Type B pancreatic cell (in vitro differentiated cells): ENCODE measurements at regions not wholly inside any gene's neighbourhood (a gene's known extent, or its start where the extent isn't known, plus 50 kb on each side); places are given as distances from the start of the nearest gene placed in this dataset.

Source experiments
- DNase-seq: peaks from one replicate; pipeline ENCODE4 v3.0.0; 2021; ENCODE audit warnings: mixed read lengths; ENCODE audit not compliant: unreplicated experiment; ENCODE audit errors: extremely low spot score
- H3K27ac Mint-ChIP-seq: 2 replicates; pipeline ENCODE4 v1.8.0; 2021; ENCODE audit warnings: mild to moderate bottlenecking, mixed read lengths
- H3K27me3 Mint-ChIP-seq: 2 replicates; pipeline ENCODE4 v1.8.0; 2021; ENCODE audit warnings: mixed read lengths
- H3K36me3 Mint-ChIP-seq: 2 replicates; pipeline ENCODE4 v1.8.0; 2021; ENCODE audit warnings: mixed read lengths
- H3K4me1 Mint-ChIP-seq: one replicate; pipeline ENCODE4 v1.8.0; 2021; ENCODE audit warnings: mixed read lengths; ENCODE audit not compliant: unreplicated experiment
- H3K4me3 Mint-ChIP-seq: 2 replicates; pipeline ENCODE4 v1.8.0; 2021; ENCODE audit warnings: mild to moderate bottlenecking, mixed read lengths
- H3K9me3 Mint-ChIP-seq: 2 replicates; pipeline ENCODE4 v1.8.0; 2021; ENCODE audit warnings: mixed read lengths
- CTCF ChIP-seq: fragments of 200-600 bp; sonication (generic); conservative IDR thresholded peaks from 2 replicates; pipeline ENCODE4 v1.5.0; 2021; ENCODE audit warnings: antibody characterized with exemption, mild to moderate bottlenecking

GRCh38 chr10:6356280-6356793 is 153.6 kb downstream of the PFKFB3 start:
- H3K27me3 Mint-ChIP-seq, result peaks cover 7% of the 10 kb centered on the region
- H3K27ac Mint-ChIP-seq, result no peak overlapping the region
- no peak for TF ChIP-seq CTCF
- no peaks in the 10 kb centered on the region for H3K4me1 Mint-ChIP-seq
- H3K4me3 Mint-ChIP-seq, result no peak overlapping the region
- DNase-seq, result no peak
- peaks cover 11% of the 10 kb centered on the region for H3K9me3 Mint-ChIP-seq
- H3K36me3 Mint-ChIP-seq, result no peaks in the 10 kb centered on the region

- H3K4me3 Mint-ChIP-seq, result no peak overlapping the region
- H3K27ac Mint-ChIP-seq, result no peak overlapping the region
- no peaks in the 10 kb centered on the region for H3K27me3 Mint-ChIP-seq
- H3K4me1 Mint-ChIP-seq, result peaks cover 24% of the 10 kb centered on the region
- no peaks in the 10 kb centered on the region for H3K36me3 Mint-ChIP-seq
- no peak for TF ChIP-seq CTCF
- peaks cover 10% of the 10 kb centered on the region for H3K9me3 Mint-ChIP-seq
- no peak for DNase-seq
Observed at GRCh38 chr10:6361869-6362268, 159.1 kb downstream of the PFKFB3 start.

GRCh38 chr10:6362879-6363278 is 160.1 kb downstream of the PFKFB3 start:
- H3K4me3 Mint-ChIP-seq, result no peak overlapping the region
- peaks cover 24% of the 10 kb centered on the region for H3K4me1 Mint-ChIP-seq
- TF ChIP-seq CTCF, result no peak
- no peak for DNase-seq
- peaks cover 12% of the 10 kb centered on the region for H3K9me3 Mint-ChIP-seq
- H3K27me3 Mint-ChIP-seq, result peaks cover under 1% of the 10 kb centered on the region
- H3K36me3 Mint-ChIP-seq, result no peaks in the 10 kb centered on the region
- H3K27ac Mint-ChIP-seq, result no peak overlapping the region

GRCh38 chr10:6363511-6363910 is 160.8 kb downstream of the PFKFB3 start:
- H3K4me1 Mint-ChIP-seq, result peaks cover 24% of the 10 kb centered on the region
- TF ChIP-seq CTCF, result no peak
- H3K4me3 Mint-ChIP-seq, result no peak overlapping the region
- no peak overlapping the region for H3K27ac Mint-ChIP-seq
- H3K9me3 Mint-ChIP-seq, result peaks cover 14% of the 10 kb centered on the region
- peaks cover 3% of the 10 kb centered on the region for H3K27me3 Mint-ChIP-seq
- no peaks in the 10 kb centered on the region for H3K36me3 Mint-ChIP-seq
- DNase-seq, result no peak

- H3K4me3 Mint-ChIP-seq, result no peak overlapping the region
Observed at GRCh38 chr10:6364283-6364682, 161.6 kb downstream of the PFKFB3 start.

More at GRCh38 chr10:6364283-6364682, 161.6 kb downstream of the PFKFB3 start:
- no peak for TF ChIP-seq CTCF
- no peaks in the 10 kb centered on the region for H3K36me3 Mint-ChIP-seq
- no peak for DNase-seq
- peaks cover 24% of the 10 kb centered on the region for H3K4me1 Mint-ChIP-seq
- no peak overlapping the region for H3K27ac Mint-ChIP-seq
- peaks cover 3% of the 10 kb centered on the region for H3K27me3 Mint-ChIP-seq
- H3K9me3 Mint-ChIP-seq, result peaks cover 14% of the 10 kb centered on the region
